Suprapubic skin (tissue), 4 donors: ENCODE measurements at regions not wholly inside any gene's neighbourhood (a gene's known extent, or its start where the extent isn't known, plus 50 kb on each side); places are given as distances from the start of the nearest gene placed in this dataset.

Experiments used
- DNase-seq, 2 donors: peaks; one replicate each; pipeline ENCODE4 v3.0.0-alpha.2; 2019; ENCODE audit warnings: low spot score in 2 of 2
- H3K27ac ChIP-seq: fragments of 200-600 bp; sonication (generic); one replicate; pipeline ENCODE4 v1.5.1; 2019
- H3K27me3 ChIP-seq: fragments of 200-600 bp; sonication (generic); one replicate; pipeline ENCODE4 v1.5.1; 2019
- H3K36me3 ChIP-seq: fragments of 200-600 bp; sonication (generic); one replicate; pipeline ENCODE4 v1.5.1; 2019
- H3K4me1 ChIP-seq: fragments of 200-600 bp; sonication (generic); one replicate; pipeline ENCODE4 v1.5.1; 2019
- H3K4me3 ChIP-seq: fragments of 200-600 bp; sonication (generic); one replicate; pipeline ENCODE4 v1.5.1; 2019; ENCODE audit warnings: mild to moderate bottlenecking
- H3K9me3 ChIP-seq: fragments of 200-600 bp; sonication (generic); one replicate; pipeline ENCODE4 v1.5.1; 2019
- CTCF ChIP-seq, 2 donors: fragments of 200-600 bp in 1 of 2; fragments of 450-650 bp in 1 of 2; sonication (generic) in 1 of 2; IDR thresholded peaks; one replicate each; pipeline ENCODE4 v1.5.1; 2016 to 2019; ENCODE audit warnings: antibody characterized with exemption in 2 of 2, mild to moderate bottlenecking in 1 of 2, moderate library complexity in 1 of 2
- EP300 ChIP-seq: sonication (generic); formaldehyde crosslinking; IDR thresholded peaks from one replicate; pipeline ENCODE4 v1.6.1; 2017; ENCODE audit warnings: antibody characterized with exemption
- POLR2A ChIP-seq, 2 donors: fragments of 450-650 bp; IDR thresholded peaks; one replicate each; pipeline ENCODE4 v1.6.1; 2017; ENCODE audit warnings: antibody characterized with exemption in 2 of 2, mild to moderate bottlenecking in 2 of 2, moderate library complexity in 2 of 2
- POLR2AphosphoS5 ChIP-seq, 3 donors: sonication (generic); formaldehyde crosslinking; IDR thresholded peaks; one replicate each; pipeline ENCODE4 v1.6.1; 2017; ENCODE audit warnings: antibody characterized with exemption in 3 of 3
- WGBS: methylation state at CpG from one replicate; pipeline ENCODE4 v1.1.5; 2018; 5-methylcytosine and 5-hydroxymethylcytosine counted together

GRCh38 chr1:187665483-187665882, 836.7 kb downstream of the PLA2G4A start:
- 71% methylated on average over 2 of the region's 2 CpGs for WGBS
- Histone ChIP-seq H3K27ac (no peak overlapping the region), H3K36me3 (no peaks in the 10 kb centered on the region), H3K27me3 (no peaks in the 10 kb centered on the region), H3K9me3 (no peaks in the 10 kb centered on the region), H3K4me3 (no peak overlapping the region), H3K4me1 (no peaks in the 10 kb centered on the region)
- DNase-seq, result no peak
- TF ChIP-seq POLR2AphosphoS5 (IDR thresholded peaks at IDR 0.05) (no peak), CTCF (IDR thresholded peaks at IDR 0.05) (no peak), EP300 (no peak), POLR2A (IDR thresholded peaks at IDR 0.05) (no peak)

- H3K27ac ChIP-seq, result no peak overlapping the region
- no peaks in the 10 kb centered on the region for H3K4me1 ChIP-seq
- no peaks in the 10 kb centered on the region for H3K27me3 ChIP-seq
- no peak overlapping the region for H3K4me3 ChIP-seq
- no peaks in the 10 kb centered on the region for H3K9me3 ChIP-seq
- no peak for DNase-seq
- no peaks in the 10 kb centered on the region for H3K36me3 ChIP-seq
- TF ChIP-seq POLR2A (IDR thresholded peaks at IDR 0.05) (no peak), POLR2AphosphoS5 (IDR thresholded peaks at IDR 0.05) (no peak), EP300 (no peak), CTCF (IDR thresholded peaks at IDR 0.05) (no peak)
- WGBS, result 87% methylated on average over 1 of the region's 1 CpG
These were observed 852.1 kb downstream of the PLA2G4A start for GRCh38 chr1:187680823-187681222.

GRCh38 chr1:187682112-187682511, 853.4 kb downstream of the PLA2G4A start:
- Histone ChIP-seq H3K9me3 (no peaks in the 10 kb centered on the region), H3K4me1 (no peaks in the 10 kb centered on the region), H3K27me3 (no peaks in the 10 kb centered on the region), H3K36me3 (no peaks in the 10 kb centered on the region), H3K27ac (no peak overlapping the region), H3K4me3 (no peak overlapping the region)
- WGBS, result 40% methylated on average over 2 of the region's 2 CpGs
- DNase-seq, result no peak
- TF ChIP-seq POLR2AphosphoS5 (IDR thresholded peaks at IDR 0.05), result no peak
- no peak for TF ChIP-seq CTCF (IDR thresholded peaks at IDR 0.05)
- TF ChIP-seq POLR2A (IDR thresholded peaks at IDR 0.05), result no peak
- no peak for TF ChIP-seq EP300

GRCh38 chr1:187685333-187685732, 856.6 kb downstream of the PLA2G4A start:
- TF ChIP-seq POLR2AphosphoS5 (IDR thresholded peaks at IDR 0.05), result no peak
- no peak for TF ChIP-seq CTCF (IDR thresholded peaks at IDR 0.05)
- no peak for TF ChIP-seq EP300
- TF ChIP-seq POLR2A (IDR thresholded peaks at IDR 0.05), result no peak
- no peak for DNase-seq

GRCh38 chr1:187689129-187689528, 860.4 kb downstream of the PLA2G4A start:
- no peak overlapping the region for H3K27ac ChIP-seq
- no peak for DNase-seq
- no peaks in the 10 kb centered on the region for H3K4me1 ChIP-seq
- H3K9me3 ChIP-seq, result no peaks in the 10 kb centered on the region
- H3K36me3 ChIP-seq, result no peaks in the 10 kb centered on the region
- no peak for TF ChIP-seq EP300
- no peak for TF ChIP-seq CTCF (IDR thresholded peaks at IDR 0.05)
- TF ChIP-seq POLR2A (IDR thresholded peaks at IDR 0.05), result no peak
- TF ChIP-seq POLR2AphosphoS5 (IDR thresholded peaks at IDR 0.05), result no peak
- no peak overlapping the region for H3K4me3 ChIP-seq
- H3K27me3 ChIP-seq, result no peaks in the 10 kb centered on the region

More at GRCh38 chr1:187685333-187685732, 856.6 kb downstream of the PLA2G4A start:
- no peaks in the 10 kb centered on the region for H3K4me1 ChIP-seq
- no peaks in the 10 kb centered on the region for H3K9me3 ChIP-seq
- H3K27me3 ChIP-seq, result no peaks in the 10 kb centered on the region
- no peaks in the 10 kb centered on the region for H3K36me3 ChIP-seq
- H3K27ac ChIP-seq, result no peak overlapping the region
- H3K4me3 ChIP-seq, result no peak overlapping the region
